GM19467 (cell line): ENCODE measurements at regions not wholly inside any gene's neighbourhood (a gene's known extent, or its start where the extent isn't known, plus 50 kb on each side); places are given as distances from the start of the nearest gene placed in this dataset.
"Not testable (repeated sequence)": the region's sequence is repeated elsewhere in the genome, so short reads cannot be mapped to it uniquely, and the experiment has no call there.

Experiments used
- ATAC-seq: cut with Tn5 transposase; IDR thresholded peaks from one replicate; pipeline ENCODE4 v1.9.1; 2021; ENCODE audit warnings: mild to moderate bottlenecking, moderate library complexity; ENCODE audit not compliant: unreplicated experiment

GRCh38 chr4:104549736-104550135 is 55.0 kb upstream of the CXXC4 start:
- no peak for ATAC-seq

GRCh38 chr4:104559502-104559901 is 64.8 kb upstream of the CXXC4 start:
- ATAC-seq, result no peak

GRCh38 chr4:104571341-104571740 is 76.6 kb upstream of the CXXC4 start:
- no peak for ATAC-seq

- ATAC-seq, result no peak
Observed at GRCh38 chr4:104574371-104574770, 79.7 kb upstream of the CXXC4 start.

- ATAC-seq, result no peak
Observed at GRCh38 chr4:104575278-104575677, 80.6 kb upstream of the CXXC4 start.

- ATAC-seq, result no peak
Observed at GRCh38 chr4:104577405-104577804, 82.7 kb upstream of the CXXC4 start.

GRCh38 chr4:104581476-104581875 is 86.8 kb upstream of the CXXC4 start:
- ATAC-seq, result not testable (repeated sequence)

GRCh38 chr4:104582056-104582455 is 87.4 kb upstream of the CXXC4 start:
- ATAC-seq, result not testable (repeated sequence)

GRCh38 chr4:104589264-104589868 is 94.7 kb upstream of the CXXC4 start:
- no peak for ATAC-seq

- ATAC-seq, result no peak
Observed at GRCh38 chr4:104591510-104591911, 96.8 kb upstream of the CXXC4 start.

- no peak for ATAC-seq
Observed at GRCh38 chr4:104592183-104592582, 97.5 kb upstream of the CXXC4 start.

- ATAC-seq, result no peak
Observed at GRCh38 chr4:104593019-104593418, 98.3 kb upstream of the CXXC4 start.

GRCh38 chr4:104596189-104596588 is 101.5 kb upstream of the CXXC4 start:
- ATAC-seq, result no peak

- ATAC-seq, result no peak
Observed at GRCh38 chr4:104615496-104615895, 120.8 kb upstream of the CXXC4 start.

GRCh38 chr4:104615926-104616325 is 121.2 kb upstream of the CXXC4 start:
- no peak for ATAC-seq

- ATAC-seq, result no peak
Observed at GRCh38 chr4:104616401-104616820, 121.7 kb upstream of the CXXC4 start.

GRCh38 chr4:104625706-104626105 is 131.0 kb upstream of the CXXC4 start:
- ATAC-seq, result no peak

GRCh38 chr4:104629601-104630000 is 134.9 kb upstream of the CXXC4 start:
- no peak for ATAC-seq

GRCh38 chr4:104630272-104630671 is 135.6 kb upstream of the CXXC4 start:
- ATAC-seq, result no peak

GRCh38 chr4:104631000-104631399 is 136.3 kb upstream of the CXXC4 start:
- no peak for ATAC-seq

GRCh38 chr4:104641418-104641817 is 146.7 kb upstream of the CXXC4 start:
- ATAC-seq, result no peak

- no peak for ATAC-seq
Observed at GRCh38 chr4:104642521-104642920, 147.8 kb upstream of the CXXC4 start.

- ATAC-seq, result no peak
Observed at GRCh38 chr4:104643805-104644204, 149.1 kb upstream of the CXXC4 start.
